DOHH2 (cell line): ENCODE measurements at regions not wholly inside any gene's neighbourhood (a gene's known extent, or its start where the extent isn't known, plus 50 kb on each side); places are given as distances from the start of the nearest gene placed in this dataset.

ENCODE experiments used
- CTCF ChIP-seq: fragments of 200-600 bp; sonication (generic); IDR thresholded peaks from one replicate; pipeline ENCODE4 v1.5.1; 2014; ENCODE audit warnings: antibody characterized with exemption, mild to moderate bottlenecking, low read depth, low read length; ENCODE audit not compliant: poor library complexity, severe bottlenecking
- EZH2phosphoT487 ChIP-seq: fragments of 200-600 bp; sonication (generic); IDR thresholded peaks from 2 replicates; pipeline ENCODE4 v1.6.1; 2017; ENCODE audit warnings: borderline replicate concordance, mild to moderate bottlenecking, antibody characterized with exemption, low read length, moderate library complexity, mixed read lengths

DNA sequence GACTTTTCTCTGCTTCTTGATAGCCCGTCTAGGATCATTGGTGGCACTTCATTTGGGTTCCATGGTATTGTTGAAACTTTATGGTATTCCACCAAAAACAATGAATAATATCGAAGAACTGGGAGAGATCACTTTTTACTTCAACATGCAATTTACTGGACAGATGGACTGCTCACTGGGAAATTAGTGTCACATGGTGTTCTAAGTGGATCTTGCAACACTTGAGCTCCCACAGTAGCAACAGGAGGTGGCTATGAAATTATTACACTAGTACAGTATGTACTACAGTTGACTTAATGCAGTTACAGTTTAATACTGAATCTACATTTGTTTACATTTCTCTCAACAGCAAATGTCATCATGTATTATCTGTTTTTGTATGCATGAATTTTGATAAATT lies 997.3 kb downstream of the REEP3 start:
- TF ChIP-seq CTCF (no peak), EZH2phosphoT487 (no peak)
